HG02571 (cell line): ENCODE measurements at regions not wholly inside any gene's neighbourhood (a gene's known extent, or its start where the extent isn't known, plus 50 kb on each side); places are given as distances from the start of the nearest gene placed in this dataset.
"Not testable (repeated sequence)": the region's sequence is repeated elsewhere in the genome, so short reads cannot be mapped to it uniquely, and the experiment has no call there.

Source experiments
- ATAC-seq: cut with Tn5 transposase; IDR thresholded peaks from one replicate; pipeline ENCODE4 v1.9.1; 2021; ENCODE audit warnings: mild to moderate bottlenecking, moderate library complexity; ENCODE audit not compliant: unreplicated experiment

DNA sequence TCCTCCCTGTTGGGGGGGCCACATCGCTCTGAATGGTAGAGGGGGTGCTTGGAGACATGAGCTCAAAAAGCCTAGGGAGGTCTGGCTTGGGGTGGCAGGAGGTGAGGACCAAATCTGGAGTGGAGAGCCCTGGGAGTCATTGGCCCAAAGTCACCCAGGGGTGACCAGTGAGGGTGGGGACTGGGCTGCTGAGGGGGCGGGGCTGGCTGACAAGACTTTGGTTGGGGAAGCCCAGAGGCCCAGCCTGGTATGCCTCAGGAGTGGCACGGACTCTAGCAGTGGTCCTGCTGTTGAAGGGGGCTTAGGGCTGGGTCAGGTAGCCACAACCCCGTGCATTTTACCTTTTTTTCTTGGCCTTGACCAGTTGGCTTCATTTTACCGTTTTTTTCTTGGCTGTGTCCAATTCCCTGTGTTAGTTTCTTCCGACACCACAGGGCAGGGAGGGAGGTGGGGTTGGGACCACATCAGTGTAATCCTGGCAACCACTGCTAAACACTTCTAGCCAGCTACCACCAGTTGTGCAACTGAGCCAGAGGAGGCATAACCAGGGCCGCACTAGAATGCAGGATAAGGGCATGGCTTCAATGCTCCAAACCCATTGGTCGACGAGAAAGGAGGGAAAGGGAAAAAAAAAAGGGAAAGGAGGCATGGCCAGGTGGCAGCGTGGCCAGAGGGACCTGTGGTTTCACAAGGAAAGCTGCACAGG lies 105.3 kb upstream of the C2CD4B start:
- ATAC-seq = no peak

DNA sequence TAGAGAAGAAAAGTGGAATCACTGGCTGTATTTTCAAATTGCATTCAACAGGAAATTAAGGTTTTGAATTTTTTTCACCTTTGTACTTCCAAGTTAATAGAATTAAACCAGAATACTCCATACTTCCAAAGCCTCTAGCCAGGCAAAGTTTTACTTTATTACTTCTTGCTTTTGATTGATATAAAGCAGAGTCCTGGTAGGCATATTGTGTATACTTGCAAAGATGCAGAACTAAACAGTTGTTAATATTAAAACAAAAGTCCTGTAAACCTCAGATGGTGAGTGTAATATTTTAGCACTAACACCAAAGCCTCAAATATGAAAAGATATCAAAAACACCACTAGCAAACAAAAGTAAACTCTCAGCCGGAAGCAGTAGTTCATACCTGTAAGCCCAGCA lies 107.2 kb upstream of the C2CD4B start:
- ATAC-seq = no peak

DNA sequence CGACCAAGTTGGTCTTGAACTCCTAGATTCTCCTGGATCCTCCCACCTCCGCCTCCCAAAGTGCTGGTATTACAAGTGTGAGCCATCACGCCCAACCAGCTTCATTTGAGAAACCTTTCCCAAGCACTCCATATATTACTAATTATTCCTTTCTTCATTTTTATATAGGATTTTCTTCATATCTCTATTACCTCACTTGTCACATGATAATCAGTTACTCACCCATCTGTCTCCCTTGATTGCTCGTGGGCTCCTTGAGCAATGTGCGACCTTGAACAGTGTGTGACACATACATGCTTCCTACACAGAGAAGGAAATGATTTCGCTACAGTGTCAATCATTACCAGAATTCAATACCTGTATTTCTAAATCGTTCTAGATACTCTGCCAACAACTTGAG lies 110.7 kb upstream of the C2CD4B start:
- no peak for ATAC-seq

DNA sequence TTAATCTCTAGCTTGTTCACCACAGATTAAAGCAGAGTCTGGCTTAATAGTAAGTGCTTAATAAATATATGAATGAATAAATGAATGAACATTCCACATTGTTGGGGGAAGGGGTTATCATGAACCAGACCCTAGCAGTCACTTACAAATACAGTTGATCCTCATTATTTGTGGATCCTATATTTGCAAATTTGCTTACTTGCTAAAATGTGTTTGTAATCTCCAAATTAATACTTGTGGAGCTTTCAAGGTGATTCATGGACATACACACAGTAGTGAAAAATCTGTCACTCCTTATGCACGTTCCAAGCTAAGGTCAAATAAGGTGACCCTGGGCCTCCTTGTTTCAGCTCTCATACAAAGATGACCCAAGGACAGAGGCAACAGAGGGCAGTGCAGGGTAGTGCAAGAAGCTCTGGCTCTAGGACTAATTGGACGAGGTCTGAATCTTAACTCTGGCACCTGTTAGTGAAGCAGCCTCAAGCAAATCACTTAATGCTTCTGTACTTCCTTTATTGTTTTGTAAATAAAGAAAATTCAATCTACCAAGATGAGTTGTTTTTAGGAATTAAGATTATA lies 112.8 kb upstream of the C2CD4B start:
- ATAC-seq = no peak

DNA sequence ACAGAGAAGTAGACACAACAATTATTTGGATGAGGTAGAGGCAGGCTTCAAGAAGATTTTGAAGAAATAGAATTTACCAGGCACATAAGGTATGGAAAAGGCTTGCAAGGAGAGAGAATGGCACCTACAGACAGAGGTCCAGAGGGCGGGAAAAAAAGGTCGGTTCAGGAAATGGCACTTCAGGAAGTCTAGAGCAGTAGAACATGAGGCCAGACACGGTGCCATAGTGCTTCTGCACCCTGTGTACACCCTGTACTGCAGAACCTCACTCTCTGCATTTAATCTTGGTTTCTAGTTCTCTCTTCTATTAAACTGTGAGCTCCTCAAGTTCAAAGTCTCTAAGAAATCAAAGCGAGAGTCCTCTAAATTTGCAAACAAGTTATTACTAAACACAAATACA lies 113.4 kb upstream of the C2CD4B start:
- ATAC-seq = no peak

DNA sequence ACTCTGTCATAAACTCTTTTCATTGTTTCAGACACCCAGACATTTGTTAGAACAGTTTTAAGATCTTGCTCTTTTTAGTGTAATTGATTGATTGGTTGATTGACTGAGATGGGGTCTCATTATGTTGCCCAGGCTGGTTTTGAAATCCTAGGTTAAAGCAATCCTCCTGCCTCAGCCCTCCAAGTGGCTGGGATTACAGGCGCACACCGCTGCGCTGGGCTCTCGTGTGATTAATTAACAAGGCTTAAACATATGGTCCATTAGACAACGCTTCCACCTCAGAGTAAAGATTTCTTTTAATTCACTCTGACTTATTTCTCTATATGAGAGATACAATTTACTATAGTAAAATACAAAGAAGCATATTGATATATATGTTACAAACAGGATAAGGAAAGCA lies 114.0 kb upstream of the C2CD4B start:
- ATAC-seq = no peak

DNA sequence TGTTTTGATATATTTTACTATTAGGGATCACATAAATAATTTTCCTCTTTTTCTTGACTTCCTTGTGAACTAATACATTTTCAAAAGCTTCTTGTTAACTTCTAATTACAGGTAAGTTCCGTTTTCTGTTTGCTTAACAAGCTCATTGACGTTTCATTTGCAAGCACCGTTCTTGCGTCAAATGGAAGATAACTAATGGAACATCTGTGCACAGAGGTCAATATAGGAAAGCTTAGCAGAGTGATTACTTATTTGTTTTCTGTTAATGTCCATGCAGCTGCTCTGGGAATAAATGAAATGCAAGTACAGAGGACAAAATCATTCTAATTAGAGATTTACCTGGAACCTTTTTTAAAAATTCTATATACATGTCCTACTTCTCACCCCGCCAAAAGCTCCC lies 115.5 kb upstream of the C2CD4B start:
- ATAC-seq = no peak

DNA sequence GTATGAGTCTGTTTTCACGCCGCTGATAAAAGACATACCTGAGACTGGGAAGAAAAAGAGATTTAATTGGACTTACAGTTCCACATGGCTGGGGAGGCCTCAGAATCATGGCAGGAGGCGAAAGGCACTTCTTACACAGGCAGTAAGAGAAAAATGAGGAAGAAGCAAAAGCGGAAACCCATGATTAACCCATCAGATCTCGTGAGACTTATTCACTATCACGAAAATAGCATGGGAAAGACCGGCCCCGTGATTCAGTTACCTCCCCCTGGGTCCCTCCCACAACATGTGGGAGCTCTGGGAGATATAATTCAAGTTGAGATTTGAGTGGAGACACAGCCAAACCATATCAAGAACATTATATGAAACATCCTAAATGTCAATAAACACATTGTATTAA lies 116.7 kb upstream of the C2CD4B start:
- not testable (repeated sequence) for ATAC-seq

DNA sequence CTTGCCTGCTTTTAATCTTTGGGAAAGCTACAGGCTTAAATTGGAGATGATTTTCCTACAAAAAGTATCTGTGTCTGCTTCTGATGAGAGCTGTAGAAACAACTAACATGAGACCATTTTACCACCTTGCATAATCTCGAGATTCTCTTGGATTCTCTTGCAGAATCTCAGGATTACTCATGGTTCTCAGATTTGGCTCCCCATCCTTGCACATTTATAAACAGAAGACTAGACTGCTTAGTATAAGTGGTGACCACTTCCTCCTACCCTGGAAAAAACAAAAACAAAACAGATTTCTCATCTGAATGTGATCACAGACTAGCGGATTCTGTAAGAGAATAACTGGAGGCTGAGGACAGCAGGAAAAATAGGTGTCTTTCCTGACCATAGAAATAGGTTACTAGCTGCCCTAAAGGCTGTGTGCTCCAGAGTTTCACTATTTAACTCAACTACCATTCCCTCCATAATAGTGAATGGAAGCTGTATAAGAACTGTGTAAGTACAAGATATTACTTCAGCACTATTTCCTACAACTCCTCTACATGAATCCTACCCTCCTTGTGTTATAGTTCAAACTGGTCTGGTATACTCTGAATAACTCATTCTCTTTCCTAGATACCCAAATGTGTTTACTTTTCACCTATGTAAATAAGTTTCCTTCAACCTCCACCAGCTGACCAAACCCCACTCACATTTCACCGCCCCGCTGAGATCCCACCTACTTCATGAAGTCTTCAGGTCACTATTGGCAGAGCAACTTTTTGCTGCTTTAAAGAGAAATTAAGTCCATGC lies 122.2 kb upstream of the C2CD4B start:
- ATAC-seq = no peak

DNA sequence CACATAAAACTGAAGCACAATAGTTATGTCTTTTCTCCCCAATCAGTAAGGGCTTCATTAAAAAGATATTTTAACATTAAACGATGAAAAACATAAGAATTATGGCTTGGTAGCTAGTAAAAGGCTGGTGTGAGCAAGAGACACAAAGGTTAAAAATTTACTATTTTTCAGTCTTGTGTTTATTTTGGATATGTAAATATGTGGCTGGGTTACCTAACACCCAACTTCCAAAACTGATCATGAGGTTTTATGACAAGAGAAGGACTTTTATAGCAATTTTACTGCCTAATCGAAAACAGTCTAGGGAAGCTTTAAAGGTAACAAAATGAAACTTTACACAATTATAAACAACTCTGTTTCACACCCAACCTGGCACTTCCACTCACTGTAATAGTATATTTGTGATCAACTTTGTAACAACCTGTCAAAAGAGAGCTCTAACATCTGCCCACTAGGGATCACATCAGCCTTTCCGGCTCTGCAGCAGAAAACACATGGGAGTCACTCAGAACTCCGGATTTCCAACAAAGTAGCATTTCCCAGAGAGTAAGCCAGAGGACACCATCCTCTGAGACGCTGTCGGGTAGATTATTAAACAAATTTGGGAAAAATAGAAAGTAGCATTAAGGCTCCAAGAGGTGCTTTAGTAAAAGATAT lies 123.4 kb upstream of the C2CD4B start:
- ATAC-seq = no peak

DNA sequence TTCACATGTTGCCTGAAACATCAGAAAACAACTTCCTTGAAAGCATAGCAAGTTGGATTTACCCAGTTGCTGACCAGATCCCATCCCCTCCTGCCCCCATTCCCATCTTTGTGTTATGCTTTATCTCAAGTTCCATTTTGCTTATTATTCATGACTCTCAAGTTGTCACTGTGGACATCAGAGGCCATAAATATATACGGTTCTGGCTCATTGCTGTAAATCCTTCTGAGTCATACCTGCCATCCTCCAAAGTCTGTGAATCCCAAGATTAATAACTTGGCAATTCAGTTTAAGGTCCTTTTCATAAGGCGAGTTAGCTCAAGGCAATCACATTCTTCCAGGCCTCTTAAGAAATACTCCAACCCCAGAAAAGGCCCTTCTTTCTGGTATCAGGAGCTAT lies 126.2 kb upstream of the C2CD4B start:
- no peak for ATAC-seq

DNA sequence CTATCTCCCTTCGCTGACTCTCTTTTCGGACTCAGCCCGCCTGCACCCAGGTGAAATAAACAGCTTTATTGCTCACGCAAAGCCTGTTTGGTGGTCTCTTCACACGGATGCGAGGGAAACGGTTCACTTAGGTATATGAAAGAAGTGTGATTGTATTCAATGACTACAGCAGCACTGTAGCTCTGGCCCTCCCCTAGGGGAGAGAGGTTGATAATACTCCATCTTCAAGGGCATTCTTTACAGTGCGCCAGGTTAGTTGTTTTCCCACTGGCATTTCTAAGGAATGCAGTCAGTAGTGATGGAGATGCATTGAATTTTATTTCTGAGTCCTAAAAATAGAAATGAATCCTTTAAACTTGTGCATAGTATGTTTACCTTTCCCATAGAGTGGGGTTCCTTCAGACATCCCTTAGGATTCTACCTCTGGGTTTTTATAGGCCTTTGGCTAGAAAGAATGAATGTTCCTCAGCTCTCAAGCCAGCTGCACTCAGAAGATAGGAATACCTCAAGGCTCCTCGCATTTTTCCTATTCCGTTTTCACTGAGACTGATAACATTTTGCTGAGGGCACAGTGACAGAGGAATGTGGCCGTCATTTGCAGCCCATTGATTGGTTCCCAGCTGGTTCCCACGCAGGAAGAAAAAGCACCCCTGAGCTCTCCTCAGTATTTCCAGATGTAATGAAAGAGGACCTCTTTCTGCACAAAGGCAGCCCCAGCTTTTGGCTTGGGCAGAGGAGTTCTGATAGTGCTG lies 131.8 kb upstream of the C2CD4B start:
- ATAC-seq = no peak

DNA sequence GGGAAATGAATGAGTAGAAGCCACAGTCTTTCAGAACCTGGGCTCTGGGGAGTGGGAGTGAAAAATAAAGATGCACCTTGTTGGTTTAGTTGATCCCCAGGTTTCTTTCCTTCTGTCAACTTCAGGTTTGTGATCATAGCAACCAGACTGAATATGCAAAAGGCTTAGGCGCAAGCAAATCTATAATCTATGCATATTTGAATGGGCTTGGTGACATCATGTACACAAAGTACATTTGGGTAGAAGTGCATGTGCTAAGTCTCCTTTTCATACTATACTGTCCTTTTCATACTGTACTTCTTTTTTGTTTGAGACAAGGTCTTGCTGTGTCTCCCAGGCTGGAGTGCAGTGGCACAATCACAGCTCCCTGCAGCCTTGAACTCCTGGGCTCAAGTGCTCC lies 132.4 kb upstream of the C2CD4B start:
- ATAC-seq = no peak

DNA sequence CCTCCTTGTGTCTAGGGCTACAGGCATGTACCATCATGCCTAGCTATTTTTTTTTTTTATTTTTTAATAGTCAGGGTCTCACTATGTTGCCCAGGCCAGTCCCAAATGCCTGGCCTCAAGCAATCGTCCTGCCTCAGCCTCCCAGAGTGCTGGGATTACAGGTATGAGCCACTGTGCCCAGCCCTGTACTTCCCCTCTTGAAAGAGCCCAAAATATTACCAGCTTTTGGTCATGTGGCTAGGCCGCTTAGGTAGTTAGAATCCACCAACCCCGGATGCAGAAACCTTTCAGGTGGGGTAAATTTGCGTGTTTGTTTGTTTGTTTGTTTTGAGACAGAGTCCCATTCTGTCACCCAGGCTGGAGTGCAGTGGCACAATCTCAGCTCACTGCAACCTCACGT lies 132.8 kb upstream of the C2CD4B start:
- no peak for ATAC-seq

DNA sequence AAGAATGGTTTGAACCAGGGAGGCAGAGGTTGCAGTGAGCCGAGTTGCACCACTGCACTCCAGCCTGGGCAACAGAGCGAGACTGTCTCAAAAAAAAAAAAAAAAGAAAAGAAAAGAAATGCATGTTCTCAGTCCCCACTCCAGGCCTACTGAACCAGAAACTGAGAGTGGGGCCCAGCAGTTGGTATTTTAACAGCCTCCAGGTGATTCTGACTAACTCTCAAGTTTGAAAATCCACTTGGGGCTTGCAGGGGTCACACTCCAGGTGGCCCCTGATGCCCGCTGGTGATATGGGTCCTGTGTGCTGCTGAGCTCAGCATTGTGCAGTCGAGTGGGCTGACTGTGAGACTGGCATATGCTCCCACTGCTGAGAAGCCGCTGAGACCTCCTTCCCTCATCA lies 133.7 kb upstream of the C2CD4B start:
- ATAC-seq = no peak

DNA sequence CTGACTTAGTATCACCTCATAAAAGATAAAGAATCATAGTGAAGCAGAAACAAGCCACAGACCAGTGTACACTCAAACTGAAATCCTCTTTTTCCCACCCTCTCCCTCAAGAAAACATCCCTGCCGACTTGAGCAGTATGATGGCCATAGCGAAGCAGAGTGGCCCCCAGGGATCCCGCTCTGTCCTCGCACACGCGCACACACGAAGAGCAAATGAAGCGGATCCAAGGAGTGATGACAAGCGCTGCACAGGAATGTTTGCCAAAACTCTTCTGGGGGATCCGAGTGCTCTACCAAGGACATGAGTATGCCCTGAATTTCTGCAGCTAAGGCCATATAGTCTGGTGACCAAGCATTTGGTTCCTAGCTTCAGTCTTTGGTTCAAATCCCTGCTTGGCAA lies 134.5 kb upstream of the C2CD4B start:
- ATAC-seq = no peak

DNA sequence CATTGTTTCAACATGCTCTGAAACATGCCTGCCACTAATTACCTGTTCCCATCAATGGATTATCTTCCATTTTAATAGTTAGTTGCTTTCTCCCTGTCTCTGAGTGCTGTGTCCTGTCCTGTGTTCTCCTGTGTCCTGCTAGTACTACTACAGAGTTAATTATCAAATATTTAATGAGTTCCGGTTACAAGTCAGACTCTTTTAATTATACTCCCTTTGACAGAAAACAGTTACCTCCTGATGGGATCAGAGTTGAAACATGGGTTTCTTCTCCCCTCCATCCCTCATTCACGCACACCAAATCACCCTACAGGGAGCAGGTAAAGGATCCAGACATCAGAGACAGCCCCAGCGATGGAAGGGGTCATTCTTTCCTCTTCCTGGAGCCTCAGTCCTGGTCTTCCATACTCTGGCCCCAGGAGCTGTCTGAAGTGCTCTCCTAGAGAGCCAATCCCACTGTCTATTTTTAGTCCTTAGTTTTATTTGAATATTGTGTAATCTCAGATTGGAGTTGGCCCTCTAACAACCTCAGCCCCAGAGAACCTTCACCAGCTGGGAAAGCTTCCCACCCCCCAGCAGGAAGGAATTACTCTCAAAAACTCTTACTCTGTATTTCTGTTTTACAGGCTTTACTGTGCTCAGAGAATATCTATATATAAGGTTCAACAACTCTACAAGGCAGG lies 137.0 kb upstream of the C2CD4B start:
- ATAC-seq = no peak

DNA sequence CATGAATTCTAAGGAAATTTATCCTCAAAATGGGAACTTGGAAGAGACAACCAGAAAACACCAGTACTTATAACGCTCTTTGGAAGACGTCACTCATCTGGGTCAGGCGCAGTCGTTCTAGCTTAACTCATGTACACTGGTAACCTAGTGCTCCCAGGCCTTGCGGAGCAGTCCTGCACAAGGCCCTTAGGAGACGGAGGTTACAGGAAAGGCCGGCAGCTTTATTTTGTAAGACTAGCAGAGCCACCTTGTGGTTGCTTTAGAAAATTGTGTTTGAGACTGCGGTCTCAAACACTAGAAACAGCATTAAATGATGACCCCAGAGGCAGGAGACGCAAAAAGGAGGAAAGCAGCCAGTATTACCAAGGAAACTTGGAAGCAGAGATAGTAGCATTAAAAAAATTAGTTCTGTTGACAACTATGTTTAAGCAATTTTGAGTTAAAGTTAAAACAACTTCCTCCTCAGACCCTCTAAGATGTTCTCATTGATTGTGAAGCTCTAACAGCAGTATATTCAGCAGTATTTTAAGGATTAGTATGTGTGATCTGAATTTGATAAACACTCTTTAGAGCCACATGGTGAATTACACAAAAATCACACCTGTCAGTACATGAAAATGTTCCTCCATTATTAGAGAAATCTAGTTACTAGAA lies 141.9 kb upstream of the C2CD4B start:
- no peak for ATAC-seq

DNA sequence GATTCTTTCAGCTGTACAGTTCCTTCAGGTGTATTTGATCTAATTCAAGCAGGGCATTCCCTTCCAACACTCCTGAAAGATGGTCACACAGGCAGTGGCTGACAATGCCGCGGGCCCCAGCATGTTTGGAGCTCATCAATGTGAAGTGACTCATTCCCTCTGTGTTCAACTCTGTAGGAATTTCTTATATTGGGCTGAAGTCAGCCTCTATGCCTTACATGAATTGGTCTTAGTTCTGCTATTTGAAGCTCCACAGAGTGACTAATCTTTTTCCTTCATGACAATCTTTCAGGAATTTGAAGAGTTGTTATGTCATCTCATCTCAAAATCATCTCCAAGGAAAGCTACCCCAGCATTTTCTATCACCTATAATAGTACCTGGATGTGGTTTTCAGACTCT lies 142.5 kb upstream of the C2CD4B start:
- ATAC-seq = no peak
